ENCODE measurements at regions not wholly inside any gene's neighbourhood (a gene's known extent, or its start where the extent isn't known, plus 50 kb on each side); places are given as distances from the start of the nearest gene placed in this dataset.

DNA sequence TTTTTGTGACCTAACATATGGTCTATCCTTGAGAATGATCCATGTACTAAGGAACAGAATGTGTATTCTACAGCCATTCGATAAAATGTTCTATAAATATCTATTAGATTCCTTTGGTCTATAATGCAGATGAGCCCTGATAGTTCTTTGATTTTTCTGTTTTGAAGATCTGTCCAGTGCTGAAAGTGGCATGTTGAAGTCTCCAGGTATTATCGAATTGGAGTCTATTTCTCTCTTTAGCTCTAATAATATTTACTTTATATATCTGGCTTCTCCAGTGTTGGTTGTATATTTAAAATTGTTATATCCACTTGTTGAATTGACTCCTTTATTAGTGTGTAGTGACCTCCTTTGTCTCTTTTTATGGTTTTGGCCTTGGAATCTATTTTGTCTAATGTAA lies 377.9 kb downstream of the ARL6IP6 start:
- TF ChIP-seq, protein P1, sequence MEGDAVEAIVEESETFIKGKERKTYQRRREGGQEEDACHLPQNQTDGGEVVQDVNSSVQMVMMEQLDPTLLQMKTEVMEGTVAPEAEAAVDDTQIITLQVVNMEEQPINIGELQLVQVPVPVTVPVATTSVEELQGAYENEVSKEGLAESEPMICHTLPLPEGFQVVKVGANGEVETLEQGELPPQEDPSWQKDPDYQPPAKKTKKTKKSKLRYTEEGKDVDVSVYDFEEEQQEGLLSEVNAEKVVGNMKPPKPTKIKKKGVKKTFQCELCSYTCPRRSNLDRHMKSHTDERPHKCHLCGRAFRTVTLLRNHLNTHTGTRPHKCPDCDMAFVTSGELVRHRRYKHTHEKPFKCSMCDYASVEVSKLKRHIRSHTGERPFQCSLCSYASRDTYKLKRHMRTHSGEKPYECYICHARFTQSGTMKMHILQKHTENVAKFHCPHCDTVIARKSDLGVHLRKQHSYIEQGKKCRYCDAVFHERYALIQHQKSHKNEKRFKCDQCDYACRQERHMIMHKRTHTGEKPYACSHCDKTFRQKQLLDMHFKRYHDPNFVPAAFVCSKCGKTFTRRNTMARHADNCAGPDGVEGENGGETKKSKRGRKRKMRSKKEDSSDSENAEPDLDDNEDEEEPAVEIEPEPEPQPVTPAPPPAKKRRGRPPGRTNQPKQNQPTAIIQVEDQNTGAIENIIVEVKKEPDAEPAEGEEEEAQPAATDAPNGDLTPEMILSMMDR (IDR thresholded peaks at IDR 0.05): no peak
- TF ChIP-seq POLR2A (IDR thresholded peaks at IDR 0.05; ENCODE audit: low read depth): no peak
